Stimulated activated CD4-positive, alpha-beta T cell treated with anti-CD3 and anti-CD28 coated beads, Interleukin-12 subunit alpha, Interleukin-12 subunit beta, amount 100 ng/mL, for 4 hours (primary cell): ENCODE measurements at regions not wholly inside any gene's neighbourhood (a gene's known extent, or its start where the extent isn't known, plus 50 kb on each side); places are given as distances from the start of the nearest gene placed in this dataset.
A peak's percentile ranks its signal among the peaks of the same experiment; 100 is the strongest.

ENCODE experiments used
- DNase-seq: peaks from one replicate; pipeline ENCODE4 v3.0.0-alpha.2; 2020

GRCh38 chr6:14709900-14710299 lies 536.0 kb upstream of the JARID2 start:
- DNase-seq: no peak

- no peak for DNase-seq
Observed at GRCh38 chr6:14710421-14710820, 535.4 kb upstream of the JARID2 start.

- peak; percentile 40 for DNase-seq
Observed at GRCh38 chr6:14711056-14711703, 534.7 kb upstream of the JARID2 start.

- DNase-seq: no peak
Observed at GRCh38 chr6:14711704-14712379, 534.0 kb upstream of the JARID2 start.

GRCh38 chr6:14713008-14713960 lies 532.6 kb upstream of the JARID2 start:
- DNase-seq: no peak

GRCh38 chr6:14713966-14714631 lies 531.8 kb upstream of the JARID2 start:
- no peak for DNase-seq

GRCh38 chr6:14715076-14715475 lies 530.8 kb upstream of the JARID2 start:
- DNase-seq: no peak

GRCh38 chr6:14716499-14717146 lies 529.2 kb upstream of the JARID2 start:
- DNase-seq: no peak

GRCh38 chr6:14717307-14717706 lies 528.6 kb upstream of the JARID2 start:
- no peak for DNase-seq

GRCh38 chr6:14718861-14719260 lies 527.0 kb upstream of the JARID2 start:
- DNase-seq: no peak

GRCh38 chr6:14719270-14719669 lies 526.6 kb upstream of the JARID2 start:
- no peak for DNase-seq

- DNase-seq: no peak
Observed at GRCh38 chr6:14720411-14721102, 525.3 kb upstream of the JARID2 start.

GRCh38 chr6:14721103-14721758 lies 524.6 kb upstream of the JARID2 start:
- no peak for DNase-seq

GRCh38 chr6:14722001-14722562 lies 523.8 kb upstream of the JARID2 start:
- DNase-seq: no peak

- no peak for DNase-seq
Observed at GRCh38 chr6:14722704-14723103, 523.2 kb upstream of the JARID2 start.

GRCh38 chr6:14723535-14724086 lies 522.3 kb upstream of the JARID2 start:
- DNase-seq: no peak

GRCh38 chr6:14724549-14724948 lies 521.3 kb upstream of the JARID2 start:
- no peak for DNase-seq

GRCh38 chr6:14726816-14727493 lies 518.9 kb upstream of the JARID2 start:
- no peak for DNase-seq

- no peak for DNase-seq
Observed at GRCh38 chr6:14727494-14728395, 518.1 kb upstream of the JARID2 start.
